ENCODE measurements at regions not wholly inside any gene's neighbourhood (a gene's known extent, or its start where the extent isn't known, plus 50 kb on each side); places are given as distances from the start of the nearest gene placed in this dataset.

DNA sequence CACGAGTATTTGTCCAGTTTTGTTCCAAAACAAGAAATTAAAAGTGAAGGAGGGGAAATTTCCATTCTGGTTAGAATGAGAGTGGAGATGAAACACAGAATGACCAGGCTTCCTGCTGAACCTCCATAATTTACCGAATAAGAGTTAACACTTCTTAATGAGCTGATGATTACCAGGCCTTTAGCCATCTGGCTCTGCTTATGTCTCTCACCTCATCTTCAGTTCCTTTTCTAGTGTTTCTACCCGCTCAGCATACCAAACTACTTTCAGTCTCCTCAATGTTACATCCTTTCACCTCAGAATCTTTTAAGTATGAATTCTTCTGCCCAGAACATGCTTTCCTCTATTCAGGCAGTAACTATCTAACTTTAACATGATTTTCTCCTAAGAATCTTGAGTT lies 209.0 kb upstream of the RSPO3 start:
- H3K9me3 ChIP-seq (ENCODE audit: control insufficient read depth, insufficient read depth, low read depth, low read length): no peaks in the 10 kb centered on the region
- H3K27ac ChIP-seq (ENCODE audit: insufficient read depth, low read length): no peak overlapping the region
- no peaks in the 10 kb centered on the region for H3K27me3 ChIP-seq (ENCODE audit: control insufficient read depth, insufficient read depth, low read length)
- no peak overlapping the region for H3K9ac ChIP-seq (ENCODE audit: insufficient read depth, low read length)
- no peak overlapping the region for H3K4me2 ChIP-seq (ENCODE audit: extremely low read depth, insufficient read depth, low read length)
- TF ChIP-seq CTCF (conservative IDR thresholded peaks at IDR 0.05 in 1 of 2, IDR thresholded peaks at IDR 0.05 in 1 of 2; ENCODE audit: low read depth in 1 of 2, low read length in 2 of 2): no peak
- TF ChIP-seq EZH2 (IDR thresholded peaks at IDR 0.05; ENCODE audit: low read length, missing control alignments): no peak
- no peaks in the 10 kb centered on the region for H3K36me3 ChIP-seq (ENCODE audit: control insufficient read depth, insufficient read depth, low read length)
- no peak for DNase-seq (ENCODE audit: low read depth in 2 of 2)
- H3K4me3 ChIP-seq (replicated peaks in 1 of 4; ENCODE audit: control extremely low read depth in 1 of 4, insufficient read depth in 1 of 4, low read depth in 3 of 4, low read length in 4 of 4): no peak overlapping the region
- H4K20me1 ChIP-seq (ENCODE audit: control insufficient read depth, extremely low read depth, insufficient read depth, low read length): no peaks in the 10 kb centered on the region
- no peak overlapping the region for H2AFZ ChIP-seq (ENCODE audit: low read length)
- H3K4me1 ChIP-seq (ENCODE audit: control insufficient read depth, extremely low read depth, insufficient read depth, low read length): no peaks in the 10 kb centered on the region
- H3K79me2 ChIP-seq (ENCODE audit: control insufficient read depth, insufficient read depth, low read length): no peaks in the 10 kb centered on the region

DNA sequence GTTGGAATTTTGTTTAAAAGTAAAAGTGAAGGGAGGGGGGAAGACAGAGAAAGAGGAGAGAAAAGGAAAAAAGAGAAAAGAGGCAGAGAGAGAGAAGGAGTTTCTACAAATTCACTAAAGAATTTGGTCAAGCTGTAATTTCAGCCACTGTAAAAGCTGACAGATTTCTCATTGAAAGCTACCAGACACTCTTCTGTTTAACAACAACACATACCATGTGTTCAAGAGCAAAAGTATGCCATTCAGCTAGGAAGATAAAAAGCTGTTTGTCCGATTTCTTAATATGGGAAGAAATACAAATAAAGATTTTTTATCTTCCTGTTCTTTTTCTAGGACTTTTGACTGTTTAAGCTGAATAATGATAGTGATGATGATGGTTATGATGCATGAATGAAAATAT lies 204.8 kb upstream of the RSPO3 start:
- no peak overlapping the region for H3K27ac ChIP-seq (ENCODE audit: insufficient read depth, low read length)
- no peaks in the 10 kb centered on the region for H3K36me3 ChIP-seq (ENCODE audit: control insufficient read depth, insufficient read depth, low read length)
- H3K9me3 ChIP-seq (ENCODE audit: control insufficient read depth, insufficient read depth, low read depth, low read length): no peaks in the 10 kb centered on the region
- no peaks in the 10 kb centered on the region for H3K4me1 ChIP-seq (ENCODE audit: control insufficient read depth, extremely low read depth, insufficient read depth, low read length)
- H4K20me1 ChIP-seq (ENCODE audit: control insufficient read depth, extremely low read depth, insufficient read depth, low read length): no peaks in the 10 kb centered on the region
- no peak for DNase-seq (ENCODE audit: low read depth in 2 of 2)
- no peak overlapping the region for H3K4me3 ChIP-seq (replicated peaks in 1 of 4; ENCODE audit: control extremely low read depth in 1 of 4, insufficient read depth in 1 of 4, low read depth in 3 of 4, low read length in 4 of 4)
- no peak overlapping the region for H3K4me2 ChIP-seq (ENCODE audit: extremely low read depth, insufficient read depth, low read length)
- H3K27me3 ChIP-seq (ENCODE audit: control insufficient read depth, insufficient read depth, low read length): no peaks in the 10 kb centered on the region
- no peaks in the 10 kb centered on the region for H3K79me2 ChIP-seq (ENCODE audit: control insufficient read depth, insufficient read depth, low read length)
- H3K9ac ChIP-seq (ENCODE audit: insufficient read depth, low read length): no peak overlapping the region
- no peak overlapping the region for H2AFZ ChIP-seq (ENCODE audit: low read length)
- no peak for TF ChIP-seq CTCF (conservative IDR thresholded peaks at IDR 0.05 in 1 of 2, IDR thresholded peaks at IDR 0.05 in 1 of 2; ENCODE audit: low read depth in 1 of 2, low read length in 2 of 2)
- TF ChIP-seq EZH2 (IDR thresholded peaks at IDR 0.05; ENCODE audit: low read length, missing control alignments): no peak

DNA sequence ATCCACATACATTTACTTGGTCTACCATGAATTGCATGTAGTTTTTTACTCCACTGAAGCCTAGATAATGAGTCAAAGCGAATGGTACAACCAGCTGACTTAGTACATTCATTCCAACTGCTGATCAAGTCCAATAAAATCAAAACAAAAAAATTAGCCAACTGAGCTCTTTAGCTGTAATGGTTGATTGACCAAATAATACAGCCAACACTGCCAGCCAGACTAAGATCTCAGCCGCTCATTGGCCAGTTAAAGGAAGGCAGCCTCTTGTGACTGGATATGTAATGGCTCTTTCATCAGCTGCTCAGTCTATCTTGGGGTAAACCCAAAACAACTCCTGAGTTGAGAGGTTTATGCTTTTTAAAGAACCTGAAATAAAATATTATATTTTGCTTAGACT lies 204.3 kb upstream of the RSPO3 start:
- Histone ChIP-seq H3K9me3 (ENCODE audit: control insufficient read depth, insufficient read depth, low read depth, low read length) (no peaks in the 10 kb centered on the region), H3K4me2 (ENCODE audit: extremely low read depth, insufficient read depth, low read length) (no peak overlapping the region), H3K79me2 (ENCODE audit: control insufficient read depth, insufficient read depth, low read length) (no peaks in the 10 kb centered on the region), H3K27me3 (ENCODE audit: control insufficient read depth, insufficient read depth, low read length) (no peaks in the 10 kb centered on the region), H3K9ac (ENCODE audit: insufficient read depth, low read length) (no peak overlapping the region), H4K20me1 (ENCODE audit: control insufficient read depth, extremely low read depth, insufficient read depth, low read length) (no peaks in the 10 kb centered on the region), H3K4me3 (replicated peaks in 1 of 4; ENCODE audit: control extremely low read depth in 1 of 4, insufficient read depth in 1 of 4, low read depth in 3 of 4, low read length in 4 of 4) (no peak overlapping the region), H3K27ac (ENCODE audit: insufficient read depth, low read length) (no peak overlapping the region), H2AFZ (ENCODE audit: low read length) (no peak overlapping the region), H3K36me3 (ENCODE audit: control insufficient read depth, insufficient read depth, low read length) (no peaks in the 10 kb centered on the region), H3K4me1 (ENCODE audit: control insufficient read depth, extremely low read depth, insufficient read depth, low read length) (no peaks in the 10 kb centered on the region)
- no peak for DNase-seq (ENCODE audit: low read depth in 2 of 2)
- no peak for TF ChIP-seq EZH2 (IDR thresholded peaks at IDR 0.05; ENCODE audit: low read length, missing control alignments)
- no peak for TF ChIP-seq CTCF (conservative IDR thresholded peaks at IDR 0.05 in 1 of 2, IDR thresholded peaks at IDR 0.05 in 1 of 2; ENCODE audit: low read depth in 1 of 2, low read length in 2 of 2)
